ENCODE measurements at regions not wholly inside any gene's neighbourhood (a gene's known extent, or its start where the extent isn't known, plus 50 kb on each side); places are given as distances from the start of the nearest gene placed in this dataset.

GRCh38 chr4:19725130-19725529 lies 526.6 kb upstream of the SLIT2 start (continued):
- TF ChIP-seq PATZ1 (CRISPR knock-in tag; IDR thresholded peaks at IDR 0.05): no peak
- no peak for TF ChIP-seq ZNF652 (CRISPR knock-in tag; IDR thresholded peaks at IDR 0.05; ENCODE audit: borderline replicate concordance, low read depth)
- no peak for TF ChIP-seq ZNF572 (CRISPR knock-in tag; IDR thresholded peaks at IDR 0.05)

GRCh38 chr4:19722404-19722803 lies 529.3 kb upstream of the SLIT2 start:
- H3K9me3 ChIP-seq (ENCODE audit: low read length): peaks cover 80% of the 10 kb centered on the region
- H3K4me2 ChIP-seq (ENCODE audit: low read depth, low read length): no peak overlapping the region
- no peaks in the 10 kb centered on the region for H3K36me3 ChIP-seq (replicated peaks in 1 of 2; ENCODE audit: control insufficient read depth in 1 of 2, insufficient read depth in 2 of 2, low read length in 2 of 2)
- CTCF ChIA-PET (ENCODE audit: low intra/inter-chr PET ratio, low total read pairs): no interaction called here
- DNase-seq (ENCODE audit: low spot score) (no peak), ATAC-seq (no peak), FAIRE-seq (no peak)
- H2AFZ ChIP-seq (ENCODE audit: low read length): no peak overlapping the region
- TF ChIP-seq RAD51 (IDR thresholded peaks at IDR 0.05; ENCODE audit: borderline replicate concordance): no peak
- no peak for TF ChIP-seq ZNF256 (CRISPR knock-in tag; conservative IDR thresholded peaks at IDR 0.05)
- no peak for TF ChIP-seq ZNF556 (CRISPR knock-in tag; IDR thresholded peaks at IDR 0.05; ENCODE audit: borderline replicate concordance)
- H3K27ac ChIP-seq (ENCODE audit: extremely low read length, insufficient read depth, low read length): no peak overlapping the region
- no peaks in the 10 kb centered on the region for H4K20me1 ChIP-seq (ENCODE audit: insufficient read depth, low read length)
- no peaks in the 10 kb centered on the region for H3K79me2 ChIP-seq (ENCODE audit: insufficient read depth, low read length)
- H3K4me3 ChIP-seq (replicated peaks in 1 of 3; ENCODE audit: insufficient read depth in 1 of 3, low read depth in 2 of 3, low read length in 3 of 3): no peak overlapping the region
- H3K27me3 ChIP-seq (ENCODE audit: control insufficient read depth in 1 of 2, insufficient read depth in 2 of 2, low read length in 2 of 2): no peaks in the 10 kb centered on the region; a peak in 1 of 5 replicates
- no TSS peak for BruUV-seq (replicated peaks)
- no peaks in the 10 kb centered on the region for H3K4me1 ChIP-seq (ENCODE audit: insufficient read depth, low read length)
- WGBS (ENCODE audit: low lambda C conversion rate): 3% methylated on average over 1 of the region's 1 CpG
- intact Hi-C loops (cut with micrococcal nuclease; ENCODE audit: unreplicated experiment) (no loop called here), in situ Hi-C loops (cut with HindIII; ENCODE audit: extremely low pct_ligation_motif_present, low pct_unique_long_range_greater_than_20kb) (no loop called here)
- no peak overlapping the region for H3K9ac ChIP-seq (ENCODE audit: insufficient read depth, low read depth, low read length)
- POLR2A ChIA-PET: no interaction called here

GRCh38 chr4:19721587-19721986 lies 530.1 kb upstream of the SLIT2 start:
- Histone ChIP-seq H3K79me2 (ENCODE audit: insufficient read depth, low read length) (no peaks in the 10 kb centered on the region), H3K27me3 (ENCODE audit: control insufficient read depth in 1 of 2, insufficient read depth in 2 of 2, low read length in 2 of 2) (no peaks in the 10 kb centered on the region; a peak in 1 of 5 replicates), H2AFZ (ENCODE audit: low read length) (no peak overlapping the region), H3K27ac (ENCODE audit: extremely low read length, insufficient read depth, low read length) (no peak overlapping the region), H3K4me1 (ENCODE audit: insufficient read depth, low read length) (no peaks in the 10 kb centered on the region), H4K20me1 (ENCODE audit: insufficient read depth, low read length) (no peaks in the 10 kb centered on the region), H3K9ac (ENCODE audit: insufficient read depth, low read depth, low read length) (no peak overlapping the region), H3K36me3 (replicated peaks in 1 of 2; ENCODE audit: control insufficient read depth in 1 of 2, insufficient read depth in 2 of 2, low read length in 2 of 2) (no peaks in the 10 kb centered on the region), H3K4me2 (ENCODE audit: low read depth, low read length) (no peak overlapping the region), H3K9me3 (ENCODE audit: low read length) (peaks cover 79% of the 10 kb centered on the region), H3K4me3 (replicated peaks in 1 of 3; ENCODE audit: insufficient read depth in 1 of 3, low read depth in 2 of 3, low read length in 3 of 3) (no peak overlapping the region)
- no peak for FAIRE-seq
- DNase-seq (ENCODE audit: low spot score): no peak
- in situ Hi-C loops (cut with HindIII; ENCODE audit: extremely low pct_ligation_motif_present, low pct_unique_long_range_greater_than_20kb): no loop called here
- no TSS peak for BruUV-seq (replicated peaks)
- CTCF ChIA-PET (ENCODE audit: low intra/inter-chr PET ratio, low total read pairs): no interaction called here
- intact Hi-C loops (cut with micrococcal nuclease; ENCODE audit: unreplicated experiment): no loop called here
- no peak for ATAC-seq
- POLR2A ChIA-PET: no interaction called here
- TF ChIP-seq CCDC6 (CRISPR knock-in tag; IDR thresholded peaks at IDR 0.05) (no peak), NCOA2 (CRISPR knock-in tag; IDR thresholded peaks at IDR 0.05) (no peak), NR2F6 (IDR thresholded peaks at IDR 0.05) (no peak), NR2F6 (CRISPR knock-in tag; IDR thresholded peaks at IDR 0.05) (no peak), ZNF3 (CRISPR knock-in tag; IDR thresholded peaks at IDR 0.05) (no peak)
- TF ChIP-seq, protein P1, sequence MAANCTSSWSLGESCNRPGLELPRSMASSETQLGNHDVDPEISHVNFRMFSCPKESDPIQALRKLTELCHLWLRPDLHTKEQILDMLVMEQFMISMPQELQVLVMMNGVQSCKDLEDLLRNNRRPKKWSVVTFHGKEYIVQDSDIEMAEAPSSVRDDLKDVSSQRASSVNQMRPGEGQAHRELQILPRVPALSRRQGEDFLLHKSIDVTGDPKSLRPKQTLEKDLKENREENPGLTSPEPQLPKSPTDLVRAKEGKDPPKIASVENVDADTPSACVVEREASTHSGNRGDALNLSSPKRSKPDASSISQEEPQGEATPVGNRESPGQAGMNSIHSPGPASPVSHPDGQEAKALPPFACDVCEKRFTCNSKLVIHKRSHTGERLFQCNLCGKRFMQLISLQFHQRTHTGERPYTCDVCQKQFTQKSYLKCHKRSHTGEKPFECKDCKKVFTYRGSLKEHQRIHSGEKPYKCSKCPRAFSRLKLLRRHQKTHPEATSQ (CRISPR knock-in tag; IDR thresholded peaks at IDR 0.05; ENCODE audit: borderline replicate concordance): no peak
- TF ChIP-seq, protein P2, sequence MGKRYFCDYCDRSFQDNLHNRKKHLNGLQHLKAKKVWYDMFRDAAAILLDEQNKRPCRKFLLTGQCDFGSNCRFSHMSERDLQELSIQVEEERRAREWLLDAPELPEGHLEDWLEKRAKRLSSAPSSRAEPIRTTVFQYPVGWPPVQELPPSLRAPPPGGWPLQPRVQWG (CRISPR knock-in tag; IDR thresholded peaks at IDR 0.05; ENCODE audit: borderline replicate concordance, low read depth): no peak

Measured in HepG2 (cell line).